Activated CD4-positive, alpha-beta T cell treated with anti-CD3 and anti-CD28 coated beads for 36 hours (primary cell): ENCODE measurements at regions not wholly inside any gene's neighbourhood (a gene's known extent, or its start where the extent isn't known, plus 50 kb on each side); places are given as distances from the start of the nearest gene placed in this dataset.

Experiments
- ATAC-seq: fragments of 200-7000 bp; cut with Tn5 transposase; one replicate; pipeline ENCODE4 v1.10.0; 2021; ENCODE audit warnings: mild to moderate bottlenecking, moderate library complexity
- CTCF ChIA-PET: fragments of 350-600 bp; sonication (Branson Sonifier 250); formaldehyde crosslinking; loops from one replicate; lab custom pipeline; 2021; ENCODE audit warnings: antibody characterized with exemption; lab: Charles Lee
- POLR2A ChIA-PET: fragments of 350-600 bp; sonication (Branson Sonifier 250); formaldehyde crosslinking; loops from one replicate; lab custom pipeline; 2021; ENCODE audit warnings: antibody characterized with exemption, inconsistent platforms; lab: Charles Lee
- DNase-seq: peaks from one replicate; pipeline ENCODE4 v3.0.0-alpha.2; 2020
- H3K27ac Mint-ChIP-seq: one replicate; pipeline ENCODE4 v1.8.0; 2021; ENCODE audit warnings: mixed read lengths
- H3K27me3 Mint-ChIP-seq: one replicate; pipeline ENCODE4 v1.8.0; 2021; ENCODE audit warnings: mixed read lengths
- H3K36me3 Mint-ChIP-seq: one replicate; pipeline ENCODE4 v1.8.0; 2021; ENCODE audit warnings: low read depth, mixed read lengths
- H3K4me1 Mint-ChIP-seq: one replicate; pipeline ENCODE4 v1.8.0; 2021; ENCODE audit warnings: mixed read lengths
- H3K4me3 Mint-ChIP-seq: one replicate; pipeline ENCODE4 v1.8.0; 2021; ENCODE audit warnings: mild to moderate bottlenecking, moderate library complexity, mixed read lengths
- H3K9me3 Mint-ChIP-seq: one replicate; pipeline ENCODE4 v1.8.0; 2021; ENCODE audit warnings: low read depth, mixed read lengths
- intact Hi-C, 2 experiments: fragments of 100-400 bp; cut with DNase I in 1 of 2; cut with micrococcal nuclease in 1 of 2; formaldehyde crosslinking; loops; one replicate each; pipeline versions ENCODE4 v1.14.2 to v1.15.1; 2022 to 2024; cut with DNase I, micrococcal nuclease

DNA sequence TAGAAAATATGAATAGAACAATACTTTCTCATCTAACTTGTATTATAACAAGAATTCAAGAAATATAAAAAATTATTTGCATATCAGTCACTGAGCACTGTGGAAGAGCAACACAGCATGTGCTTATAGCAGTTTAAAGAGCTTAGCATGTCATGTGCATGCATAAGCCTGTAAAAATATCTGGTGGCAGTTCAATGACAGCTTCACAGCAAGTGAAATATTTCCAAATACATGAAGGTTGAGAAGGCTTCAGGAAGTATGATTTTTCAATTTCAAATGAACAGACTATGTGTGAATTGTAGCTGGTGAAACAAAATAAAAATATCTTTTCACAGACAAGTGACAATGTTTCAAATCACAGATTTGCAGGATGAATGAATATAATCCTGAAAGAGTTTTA is 128.5 kb downstream of the PRDM9 start:
- CTCF ChIA-PET, result no interaction called here
- Mint-ChIP-seq H3K27me3 (no peaks in the 10 kb centered on the region), H3K9me3 (peaks cover 17% of the 10 kb centered on the region), H3K4me3 (no peak overlapping the region), H3K27ac (no peak overlapping the region), H3K36me3 (no peaks in the 10 kb centered on the region), H3K4me1 (no peaks in the 10 kb centered on the region)
- ATAC-seq (no peak), DNase-seq (no peak)
- POLR2A ChIA-PET, result no interaction called here
- intact Hi-C loops, result no loop called here

- H3K27ac Mint-ChIP-seq, result no peak overlapping the region
- POLR2A ChIA-PET, result no interaction called here
- no peak for ATAC-seq
- peaks cover 21% of the 10 kb centered on the region for H3K9me3 Mint-ChIP-seq
- intact Hi-C loops, result no loop called here
- no peaks in the 10 kb centered on the region for H3K27me3 Mint-ChIP-seq
- H3K36me3 Mint-ChIP-seq, result no peaks in the 10 kb centered on the region
- CTCF ChIA-PET, result no interaction called here
- H3K4me3 Mint-ChIP-seq, result no peak overlapping the region
- DNase-seq, result no peak
- no peaks in the 10 kb centered on the region for H3K4me1 Mint-ChIP-seq
Observed at GRCh38 chr5:23639326-23639725, 131.9 kb downstream of the PRDM9 start.

DNA sequence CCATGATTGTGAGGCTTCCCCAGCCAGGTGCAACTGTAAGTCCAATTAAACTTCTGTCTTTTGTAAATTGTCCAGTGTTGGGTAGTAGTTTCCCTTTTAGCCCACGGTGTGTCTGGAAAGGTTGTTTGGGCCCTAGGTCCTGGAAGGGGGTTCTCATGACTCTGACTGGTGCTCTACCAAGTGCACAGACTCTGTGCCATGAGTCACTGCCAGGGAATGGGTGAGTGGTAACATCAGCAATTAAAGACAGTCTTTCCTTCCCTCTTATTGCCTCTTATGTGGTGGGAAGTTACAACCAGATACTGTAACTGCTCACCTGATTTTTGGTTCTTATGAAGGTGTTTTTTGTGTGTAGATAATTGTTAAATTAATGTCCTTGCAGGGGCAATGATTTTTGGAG is 141.2 kb downstream of the PRDM9 start:
- DNase-seq, result no peak
- Mint-ChIP-seq H3K27me3 (no peaks in the 10 kb centered on the region), H3K36me3 (no peaks in the 10 kb centered on the region), H3K9me3 (peaks cover 8% of the 10 kb centered on the region), H3K4me1 (no peaks in the 10 kb centered on the region), H3K27ac (no peak overlapping the region), H3K4me3 (no peak overlapping the region)
- ChIA-PET CTCF (no interaction called here), POLR2A (no interaction called here)
- ATAC-seq, result no peak
- intact Hi-C loops, result no loop called here

GRCh38 chr5:23649594-23649993 is 142.2 kb downstream of the PRDM9 start:
- H3K36me3 Mint-ChIP-seq, result no peaks in the 10 kb centered on the region
- ChIA-PET POLR2A (no interaction called here), CTCF (no interaction called here)
- H3K4me3 Mint-ChIP-seq, result no peak overlapping the region
- ATAC-seq (no peak), DNase-seq (no peak)
- intact Hi-C loops, result no loop called here
- H3K27ac Mint-ChIP-seq, result no peak overlapping the region
- H3K4me1 Mint-ChIP-seq, result no peaks in the 10 kb centered on the region
- H3K9me3 Mint-ChIP-seq, result peaks cover 8% of the 10 kb centered on the region
- no peaks in the 10 kb centered on the region for H3K27me3 Mint-ChIP-seq

- no peak for DNase-seq
- CTCF ChIA-PET, result no interaction called here
- no peaks in the 10 kb centered on the region for H3K36me3 Mint-ChIP-seq
Observed at GRCh38 chr5:23655674-23656073, 148.3 kb downstream of the PRDM9 start.

DNA sequence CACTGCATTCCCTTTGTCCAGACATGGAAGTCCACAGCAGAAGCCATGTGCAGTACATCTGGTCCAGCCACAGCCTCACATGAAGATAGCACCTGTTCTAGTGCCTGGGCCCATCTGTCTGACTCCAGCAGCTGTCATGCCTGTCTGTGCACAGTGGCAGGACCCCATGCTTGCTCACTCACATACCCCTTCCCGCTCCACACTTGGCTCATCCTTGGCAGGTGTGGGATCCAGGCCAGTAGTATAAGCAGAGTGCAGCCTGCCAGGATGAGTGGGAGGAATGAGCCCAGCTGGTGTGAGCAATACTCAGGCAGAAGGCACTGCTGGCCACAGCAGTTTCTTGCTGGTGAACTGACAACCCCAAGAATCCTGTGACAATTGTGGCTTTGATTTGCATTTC is 168.0 kb downstream of the PRDM9 start:
- ChIA-PET POLR2A (no interaction called here), CTCF (interaction anchor here (1.2 kb wide), 1 partner anchor 40 kb away, joined by 3 read pairs; no protein-coding TSS in a partner anchor)
- no peaks in the 10 kb centered on the region for H3K27me3 Mint-ChIP-seq
- no peaks in the 10 kb centered on the region for H3K4me1 Mint-ChIP-seq
- ATAC-seq (no peak), DNase-seq (no peak)
- no peak overlapping the region for H3K4me3 Mint-ChIP-seq
- H3K9me3 Mint-ChIP-seq, result peaks cover 7% of the 10 kb centered on the region
- H3K36me3 Mint-ChIP-seq, result no peaks in the 10 kb centered on the region
- no peak overlapping the region for H3K27ac Mint-ChIP-seq
- intact Hi-C loops, result no loop called here

More at GRCh38 chr5:23655674-23656073, 148.3 kb downstream of the PRDM9 start:
- Mint-ChIP-seq H3K4me3 (no peak overlapping the region), H3K4me1 (no peaks in the 10 kb centered on the region), H3K27me3 (no peaks in the 10 kb centered on the region), H3K27ac (no peak overlapping the region), H3K9me3 (peaks cover 8% of the 10 kb centered on the region)
- POLR2A ChIA-PET, result no interaction called here
- intact Hi-C loops, result no loop called here
- no peak for ATAC-seq

- DNase-seq, result no peak
- Mint-ChIP-seq H3K36me3 (no peaks in the 10 kb centered on the region), H3K27ac (no peak overlapping the region), H3K4me1 (no peaks in the 10 kb centered on the region), H3K9me3 (peaks cover 6% of the 10 kb centered on the region), H3K4me3 (no peak overlapping the region), H3K27me3 (no peaks in the 10 kb centered on the region)
- no peak for ATAC-seq
- POLR2A ChIA-PET, result interaction anchor here (0.6 kb wide), 1 partner anchor 964 kb away, joined by 3 read pairs; no protein-coding TSS in a partner anchor
- CTCF ChIA-PET, result no interaction called here
- intact Hi-C loops, result no loop called here
Observed at GRCh38 chr5:23677996-23678395, 170.6 kb downstream of the PRDM9 start.

- no peak overlapping the region for H3K27ac Mint-ChIP-seq
- CTCF ChIA-PET, result no interaction called here
- no peaks in the 10 kb centered on the region for H3K36me3 Mint-ChIP-seq
- DNase-seq, result no peak
- peaks cover 11% of the 10 kb centered on the region for H3K9me3 Mint-ChIP-seq
- no peak for ATAC-seq
- intact Hi-C loops, result no loop called here
- no peak overlapping the region for H3K4me3 Mint-ChIP-seq
- no peaks in the 10 kb centered on the region for H3K4me1 Mint-ChIP-seq
- no peaks in the 10 kb centered on the region for H3K27me3 Mint-ChIP-seq
- POLR2A ChIA-PET, result no interaction called here
Observed at GRCh38 chr5:23684103-23684502, 176.7 kb downstream of the PRDM9 start.

DNA sequence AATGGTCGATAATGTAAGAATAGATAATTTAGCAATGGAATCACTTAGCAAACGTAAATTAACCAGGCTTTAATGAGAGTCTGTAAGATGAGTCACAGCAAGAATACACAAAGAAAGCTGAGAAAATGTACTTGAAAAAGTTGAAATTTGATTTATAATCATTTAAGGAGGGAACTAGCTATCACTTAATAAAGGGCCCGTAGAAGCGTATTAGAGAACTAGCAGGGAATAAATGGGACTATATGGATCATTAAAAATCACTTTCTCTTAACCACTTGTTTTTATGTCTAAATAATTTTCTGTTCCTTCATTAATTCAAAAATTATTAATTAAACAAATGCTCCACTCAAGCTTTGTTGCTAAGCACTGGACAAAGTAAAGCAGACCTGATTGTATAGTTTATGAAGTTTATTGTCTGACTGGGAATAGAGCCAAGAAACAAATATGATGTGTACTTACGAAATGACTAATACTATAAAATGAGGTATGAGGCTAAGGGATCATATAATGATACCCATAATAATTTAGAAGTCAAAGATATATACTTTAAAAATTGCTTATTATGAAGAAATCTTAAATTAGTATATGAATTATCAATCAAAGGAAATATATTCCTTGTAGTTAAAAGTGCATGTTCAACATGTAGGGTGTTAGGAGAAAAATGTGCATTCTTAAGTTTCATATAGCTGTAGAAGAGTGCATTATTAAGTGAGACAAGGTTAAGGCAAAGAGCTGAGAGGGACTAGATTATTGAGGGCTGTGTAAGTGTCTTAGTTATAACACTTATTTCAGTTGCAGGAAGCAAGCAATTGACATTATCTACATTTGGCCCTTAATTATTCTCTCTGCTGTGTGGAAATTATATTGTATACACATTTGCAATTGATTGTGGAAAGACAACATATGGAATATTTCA is 196.8 kb downstream of the PRDM9 start:
- no peaks in the 10 kb centered on the region for H3K4me1 Mint-ChIP-seq
- ATAC-seq, result no peak

GRCh38 chr5:23717486-23717885 is 210.1 kb downstream of the PRDM9 start:
- no peaks in the 10 kb centered on the region for H3K4me1 Mint-ChIP-seq
- ATAC-seq (no peak), DNase-seq (no peak)
- POLR2A ChIA-PET, result no interaction called here
- peaks cover 2% of the 10 kb centered on the region for H3K9me3 Mint-ChIP-seq
- no peak overlapping the region for H3K4me3 Mint-ChIP-seq
- no peaks in the 10 kb centered on the region for H3K27me3 Mint-ChIP-seq
- H3K36me3 Mint-ChIP-seq, result no peaks in the 10 kb centered on the region
- CTCF ChIA-PET, result no interaction called here
- no peak overlapping the region for H3K27ac Mint-ChIP-seq
- intact Hi-C loops, result no loop called here

More for the DNA sequence above, 196.8 kb downstream of the PRDM9 start:
- Mint-ChIP-seq H3K36me3 (no peaks in the 10 kb centered on the region), H3K27me3 (no peaks in the 10 kb centered on the region), H3K27ac (no peak overlapping the region), H3K9me3 (peaks cover 5% of the 10 kb centered on the region), H3K4me3 (no peak overlapping the region)
- intact Hi-C loops, result no loop called here
- CTCF ChIA-PET, result no interaction called here
- POLR2A ChIA-PET, result no interaction called here
- no peak for DNase-seq

- no peak overlapping the region for H3K4me3 Mint-ChIP-seq
- H3K4me1 Mint-ChIP-seq, result no peaks in the 10 kb centered on the region
- no peaks in the 10 kb centered on the region for H3K36me3 Mint-ChIP-seq
- intact Hi-C loops, result no loop called here
- ATAC-seq, result no peak
- CTCF ChIA-PET, result no interaction called here
- POLR2A ChIA-PET, result no interaction called here
- no peak for DNase-seq
- H3K27ac Mint-ChIP-seq, result no peak overlapping the region
- H3K9me3 Mint-ChIP-seq, result peaks cover 2% of the 10 kb centered on the region
- no peaks in the 10 kb centered on the region for H3K27me3 Mint-ChIP-seq
Observed at GRCh38 chr5:23718564-23718963, 211.2 kb downstream of the PRDM9 start.

DNA sequence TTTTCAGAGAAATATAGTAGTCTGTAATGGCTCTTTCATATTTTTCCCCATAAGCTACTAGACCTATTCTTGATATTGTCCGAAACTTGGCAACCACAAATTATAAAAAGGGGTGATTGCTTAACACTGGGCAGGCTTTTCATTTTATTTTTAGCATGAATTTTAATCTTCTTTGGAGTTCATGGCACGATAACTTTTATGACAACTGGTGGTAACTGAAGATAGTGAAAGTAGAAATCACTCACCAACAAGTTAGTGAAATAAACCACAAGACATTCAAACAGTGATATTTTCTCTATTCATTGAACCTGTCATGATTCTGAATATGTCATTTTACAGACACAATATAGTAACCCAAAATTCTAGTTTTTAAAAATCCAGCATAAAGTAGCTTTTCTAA is 213.9 kb downstream of the PRDM9 start:
- ATAC-seq (no peak), DNase-seq (no peak)
- H3K27ac Mint-ChIP-seq, result no peak overlapping the region
- intact Hi-C loops, result no loop called here
- no peaks in the 10 kb centered on the region for H3K4me1 Mint-ChIP-seq
- CTCF ChIA-PET, result no interaction called here
- POLR2A ChIA-PET, result no interaction called here
- H3K27me3 Mint-ChIP-seq, result no peaks in the 10 kb centered on the region
- H3K36me3 Mint-ChIP-seq, result no peaks in the 10 kb centered on the region
- peaks cover 2% of the 10 kb centered on the region for H3K9me3 Mint-ChIP-seq
- H3K4me3 Mint-ChIP-seq, result no peak overlapping the region
